ENCODE measurements at regions not wholly inside any gene's neighbourhood (a gene's known extent, or its start where the extent isn't known, plus 50 kb on each side); places are given as distances from the start of the nearest gene placed in this dataset.

- DNase-seq (ENCODE audit: extremely low spot score) = no peak
- POLR2A ChIA-PET = no interaction called here
- CTCF ChIA-PET = no interaction called here
- TF ChIP-seq CTBP1 (IDR thresholded peaks at IDR 0.05; ENCODE audit: borderline replicate concordance) (no peak), ARNT (IDR thresholded peaks at IDR 0.05) (no peak), BHLHE40 (IDR thresholded peaks at IDR 0.05; ENCODE audit: borderline replicate concordance) (no peak), FOXK2 (IDR thresholded peaks at IDR 0.05) (no peak)
Measured at GRCh38 chr1:232300466-232300865, 329.5 kb downstream of the SIPA1L2 start.

GRCh38 chr1:232296461-232296860, 333.5 kb downstream of the SIPA1L2 start:
- DNase-seq (ENCODE audit: extremely low spot score) = no peak
- no peak for TF ChIP-seq NFRKB (IDR thresholded peaks at IDR 0.05)
- TF ChIP-seq ZNF384 (IDR thresholded peaks at IDR 0.05) = no peak
- TF ChIP-seq LEF1 (IDR thresholded peaks at IDR 0.05; ENCODE audit: borderline replicate concordance) = no peak
- TF ChIP-seq PKNOX1 (IDR thresholded peaks at IDR 0.05) = no peak
- TF ChIP-seq CTBP1 (IDR thresholded peaks at IDR 0.05; ENCODE audit: borderline replicate concordance) = no peak
- TF ChIP-seq TARDBP (IDR thresholded peaks at IDR 0.05) = no peak
- TF ChIP-seq FOXA1 (IDR thresholded peaks at IDR 0.05) = no peak
- TF ChIP-seq HDGF (IDR thresholded peaks at IDR 0.05; ENCODE audit: borderline replicate concordance) = no peak
- no peak for TF ChIP-seq ELF4 (IDR thresholded peaks at IDR 0.05)
- no peak for TF ChIP-seq SP1 (IDR thresholded peaks at IDR 0.05)
- TF ChIP-seq BHLHE40 (IDR thresholded peaks at IDR 0.05; ENCODE audit: borderline replicate concordance) = no peak
- no peak for TF ChIP-seq SUZ12 (IDR thresholded peaks at IDR 0.05)
- TF ChIP-seq ARNT (IDR thresholded peaks at IDR 0.05) = no peak
- no peak for TF ChIP-seq FOXM1 (IDR thresholded peaks at IDR 0.05; ENCODE audit: borderline replicate concordance)
- no peak for TF ChIP-seq L3MBTL2 (conservative IDR thresholded peaks at IDR 0.05)
- no peak for TF ChIP-seq FOXK2 (IDR thresholded peaks at IDR 0.05)
- POLR2A ChIA-PET = no interaction called here
- CTCF ChIA-PET = interaction anchor here (0.6 kb wide), 1 partner anchor 84 kb away, joined by 3 read pairs; no protein-coding TSS in a partner anchor

- ChIA-PET POLR2A (no interaction called here), CTCF (no interaction called here)
- TF ChIP-seq PKNOX1 (IDR thresholded peaks at IDR 0.05) (no peak), FOXM1 (IDR thresholded peaks at IDR 0.05; ENCODE audit: borderline replicate concordance) (no peak)
- no peak for DNase-seq (ENCODE audit: extremely low spot score)
Measured at GRCh38 chr1:232293361-232293760, 336.6 kb downstream of the SIPA1L2 start.

- DNase-seq (ENCODE audit: extremely low spot score) = no peak
- no peak for TF ChIP-seq ZNF384 (IDR thresholded peaks at IDR 0.05)
- TF ChIP-seq LEF1 (IDR thresholded peaks at IDR 0.05; ENCODE audit: borderline replicate concordance) = no peak
- no peak for TF ChIP-seq SUZ12 (IDR thresholded peaks at IDR 0.05)
- TF ChIP-seq HDGF (IDR thresholded peaks at IDR 0.05; ENCODE audit: borderline replicate concordance) = no peak
- TF ChIP-seq PKNOX1 (IDR thresholded peaks at IDR 0.05) = no peak
- no peak for TF ChIP-seq BHLHE40 (IDR thresholded peaks at IDR 0.05; ENCODE audit: borderline replicate concordance)
- TF ChIP-seq FOXM1 (IDR thresholded peaks at IDR 0.05; ENCODE audit: borderline replicate concordance) = no peak
- no peak for TF ChIP-seq FOXK2 (IDR thresholded peaks at IDR 0.05)
- no peak for TF ChIP-seq NFRKB (IDR thresholded peaks at IDR 0.05)
- POLR2A ChIA-PET = no interaction called here
- CTCF ChIA-PET = no interaction called here
Measured at GRCh38 chr1:232292818-232293217, 337.1 kb downstream of the SIPA1L2 start.

GRCh38 chr1:232292239-232292638, 337.7 kb downstream of the SIPA1L2 start:
- DNase-seq (ENCODE audit: extremely low spot score) = no peak
- TF ChIP-seq LEF1 (IDR thresholded peaks at IDR 0.05; ENCODE audit: borderline replicate concordance) = no peak
- no peak for TF ChIP-seq FOXA1 (IDR thresholded peaks at IDR 0.05)
- TF ChIP-seq PKNOX1 (IDR thresholded peaks at IDR 0.05) = no peak
- TF ChIP-seq FOXM1 (IDR thresholded peaks at IDR 0.05; ENCODE audit: borderline replicate concordance) = no peak
- no peak for TF ChIP-seq FOXK2 (IDR thresholded peaks at IDR 0.05)
- ChIA-PET CTCF (no interaction called here), POLR2A (no interaction called here)

- no peak for TF ChIP-seq HDGF (IDR thresholded peaks at IDR 0.05; ENCODE audit: borderline replicate concordance)
- no peak for TF ChIP-seq FOXA1 (IDR thresholded peaks at IDR 0.05)
- DNase-seq (ENCODE audit: extremely low spot score) = no peak
- ChIA-PET CTCF (no interaction called here), POLR2A (no interaction called here)
Measured at GRCh38 chr1:232291681-232292080, 338.3 kb downstream of the SIPA1L2 start.

- no peak for DNase-seq (ENCODE audit: extremely low spot score)
- ChIA-PET CTCF (no interaction called here), POLR2A (no interaction called here)
- TF ChIP-seq FOXK2 (IDR thresholded peaks at IDR 0.05) (no peak), CTBP1 (IDR thresholded peaks at IDR 0.05; ENCODE audit: borderline replicate concordance) (no peak), SUZ12 (IDR thresholded peaks at IDR 0.05) (no peak), PKNOX1 (IDR thresholded peaks at IDR 0.05) (no peak), FOXM1 (IDR thresholded peaks at IDR 0.05; ENCODE audit: borderline replicate concordance) (no peak), L3MBTL2 (conservative IDR thresholded peaks at IDR 0.05) (no peak), SP1 (IDR thresholded peaks at IDR 0.05) (no peak), ZNF384 (IDR thresholded peaks at IDR 0.05) (no peak), ARNT (IDR thresholded peaks at IDR 0.05) (no peak)
Measured at GRCh38 chr1:232291261-232291660, 338.7 kb downstream of the SIPA1L2 start.
